Osteoblast (primary cell): ENCODE measurements at regions not wholly inside any gene's neighbourhood (a gene's known extent, or its start where the extent isn't known, plus 50 kb on each side); places are given as distances from the start of the nearest gene placed in this dataset.

Source experiments
- DNase-seq: peaks from one replicate; pipeline ENCODE4 v3.0.0; 2011; ENCODE audit warnings: low spot score, mixed read lengths; ENCODE audit not compliant: insufficient read length; ENCODE audit errors: missing footprints
- H2AFZ ChIP-seq: 2 replicates; pipeline ENCODE4 v1.6.0; 2011; ENCODE audit warnings: mild to moderate bottlenecking, low read length
- H3K27ac ChIP-seq: 2 replicates; pipeline ENCODE4 v1.5.1; 2011; ENCODE audit warnings: mild to moderate bottlenecking, low read depth, low read length, moderate library complexity
- H3K27me3 ChIP-seq: 2 replicates; pipeline ENCODE4 v1.6.0; 2012; ENCODE audit warnings: mild to moderate bottlenecking, control low read depth, inconsistent platforms, low read length, moderate library complexity; ENCODE audit not compliant: insufficient read depth
- H3K36me3 ChIP-seq: 2 replicates; pipeline ENCODE4 v1.5.1; 2011; ENCODE audit warnings: mild to moderate bottlenecking, low read length, control low read depth, moderate library complexity; ENCODE audit not compliant: insufficient read depth
- H3K4me1 ChIP-seq: 2 replicates; pipeline ENCODE4 v1.5.1; 2011; ENCODE audit warnings: mild to moderate bottlenecking, low read length, control low read depth, moderate library complexity; ENCODE audit not compliant: insufficient read depth
- H3K4me2 ChIP-seq: 2 replicates; pipeline ENCODE4 v1.6.0; 2011; ENCODE audit warnings: mild to moderate bottlenecking, low read length; ENCODE audit not compliant: insufficient read depth
- H3K4me3 ChIP-seq: fragments of 200-600 bp; sonication (generic); 3 replicates; pipeline ENCODE4 v1.5.1; 2012; ENCODE audit warnings: mild to moderate bottlenecking, low read length, inconsistent platforms; ENCODE audit not compliant: insufficient read depth
- H3K79me2 ChIP-seq: 2 replicates; pipeline ENCODE4 v1.6.0; 2012; ENCODE audit warnings: mild to moderate bottlenecking, low read length, control low read depth, inconsistent platforms; ENCODE audit not compliant: insufficient read depth
- H3K9me3 ChIP-seq: 2 replicates; pipeline ENCODE4 v1.5.1; 2011; ENCODE audit warnings: low read depth, low read length, control low read depth
- H4K20me1 ChIP-seq: 2 replicates; pipeline ENCODE4 v1.6.0; 2012; ENCODE audit warnings: mild to moderate bottlenecking, low read length, control low read depth; ENCODE audit not compliant: insufficient read depth
- TF ChIP-seq, protein P1 (sequence below): IDR thresholded peaks from 2 replicates; pipeline ENCODE4 v1.5.1; 2011; ENCODE audit warnings: mild to moderate bottlenecking, low read depth, low read length, moderate library complexity; ENCODE audit errors: extremely low read depth

DNA sequence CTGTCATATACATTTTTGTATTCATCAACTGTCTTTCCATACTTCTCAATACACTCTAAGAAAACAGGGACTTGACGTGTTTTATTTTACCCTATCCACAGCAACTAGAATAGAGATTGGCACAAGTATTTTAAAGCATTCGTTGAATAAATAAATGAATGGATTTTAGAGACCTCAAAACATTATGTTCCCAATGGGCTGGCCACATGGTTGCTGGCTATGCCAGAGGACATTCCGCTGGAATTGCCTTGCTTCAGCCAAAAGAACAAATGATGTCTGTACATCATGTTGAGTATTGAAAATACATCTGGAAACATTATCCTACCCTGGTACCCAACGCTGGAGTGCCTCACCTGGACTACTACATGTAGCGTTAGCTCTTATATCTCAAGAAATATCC is 132.8 kb upstream of the RAP1B start:
- no peaks in the 10 kb centered on the region for H3K27me3 ChIP-seq
- no peak overlapping the region for H3K4me3 ChIP-seq
- H3K36me3 ChIP-seq = no peaks in the 10 kb centered on the region
- no peak overlapping the region for H2AFZ ChIP-seq
- H3K79me2 ChIP-seq = no peaks in the 10 kb centered on the region
- H4K20me1 ChIP-seq = no peaks in the 10 kb centered on the region
- no peaks in the 10 kb centered on the region for H3K9me3 ChIP-seq
- TF ChIP-seq, protein P1, sequence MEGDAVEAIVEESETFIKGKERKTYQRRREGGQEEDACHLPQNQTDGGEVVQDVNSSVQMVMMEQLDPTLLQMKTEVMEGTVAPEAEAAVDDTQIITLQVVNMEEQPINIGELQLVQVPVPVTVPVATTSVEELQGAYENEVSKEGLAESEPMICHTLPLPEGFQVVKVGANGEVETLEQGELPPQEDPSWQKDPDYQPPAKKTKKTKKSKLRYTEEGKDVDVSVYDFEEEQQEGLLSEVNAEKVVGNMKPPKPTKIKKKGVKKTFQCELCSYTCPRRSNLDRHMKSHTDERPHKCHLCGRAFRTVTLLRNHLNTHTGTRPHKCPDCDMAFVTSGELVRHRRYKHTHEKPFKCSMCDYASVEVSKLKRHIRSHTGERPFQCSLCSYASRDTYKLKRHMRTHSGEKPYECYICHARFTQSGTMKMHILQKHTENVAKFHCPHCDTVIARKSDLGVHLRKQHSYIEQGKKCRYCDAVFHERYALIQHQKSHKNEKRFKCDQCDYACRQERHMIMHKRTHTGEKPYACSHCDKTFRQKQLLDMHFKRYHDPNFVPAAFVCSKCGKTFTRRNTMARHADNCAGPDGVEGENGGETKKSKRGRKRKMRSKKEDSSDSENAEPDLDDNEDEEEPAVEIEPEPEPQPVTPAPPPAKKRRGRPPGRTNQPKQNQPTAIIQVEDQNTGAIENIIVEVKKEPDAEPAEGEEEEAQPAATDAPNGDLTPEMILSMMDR = no peak
- no peak for DNase-seq
- H3K4me1 ChIP-seq = peaks cover 19% of the 10 kb centered on the region
- H3K4me2 ChIP-seq = no peak overlapping the region
- H3K27ac ChIP-seq = no peak overlapping the region

DNA sequence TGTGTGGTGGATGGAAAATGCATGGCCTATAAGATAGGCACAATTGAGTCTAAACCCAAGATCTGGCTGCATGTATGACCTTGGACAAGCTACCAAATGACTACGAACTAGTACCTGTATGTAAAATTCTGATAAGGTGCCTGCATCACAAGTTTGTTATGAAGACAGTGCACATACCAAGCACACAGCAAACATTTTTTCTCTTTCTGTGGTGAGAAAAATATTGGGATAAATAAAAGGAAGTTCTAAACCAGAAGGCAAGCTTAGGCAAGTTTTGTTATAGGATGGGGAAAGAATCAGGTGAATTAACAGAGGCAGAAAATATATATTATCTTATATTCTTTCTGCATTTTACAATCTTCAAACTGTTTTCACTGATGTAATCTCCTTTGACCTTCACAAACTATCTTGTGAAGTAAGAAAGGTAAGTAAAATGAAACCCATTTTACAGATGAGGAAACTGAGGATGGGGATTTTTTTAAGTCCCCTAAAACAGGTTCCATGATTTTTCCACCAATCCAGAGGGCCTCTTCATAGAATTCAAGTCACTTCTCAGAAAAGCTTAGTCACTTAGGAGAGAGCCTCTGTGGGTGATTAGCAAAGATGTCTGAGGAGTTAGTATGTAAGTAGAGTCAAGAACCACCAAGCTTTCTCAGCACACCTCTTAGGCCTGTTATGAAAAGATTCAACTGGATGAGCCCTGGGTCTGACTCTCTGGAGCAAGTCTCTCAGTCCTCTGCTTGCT is 132.0 kb upstream of the RAP1B start:
- DNase-seq = no peak
- H3K27me3 ChIP-seq = no peaks in the 10 kb centered on the region
- H3K4me2 ChIP-seq = no peak overlapping the region
- no peaks in the 10 kb centered on the region for H4K20me1 ChIP-seq
- no peaks in the 10 kb centered on the region for H3K79me2 ChIP-seq
- H3K27ac ChIP-seq = peak overlapping the region; percentile 4
- H3K4me3 ChIP-seq = no peak overlapping the region
- H3K36me3 ChIP-seq = no peaks in the 10 kb centered on the region
- peaks cover 19% of the 10 kb centered on the region for H3K4me1 ChIP-seq
- TF ChIP-seq, protein P1 = no peak
- peak overlapping the region; percentile 39 for H2AFZ ChIP-seq
- no peaks in the 10 kb centered on the region for H3K9me3 ChIP-seq

DNA sequence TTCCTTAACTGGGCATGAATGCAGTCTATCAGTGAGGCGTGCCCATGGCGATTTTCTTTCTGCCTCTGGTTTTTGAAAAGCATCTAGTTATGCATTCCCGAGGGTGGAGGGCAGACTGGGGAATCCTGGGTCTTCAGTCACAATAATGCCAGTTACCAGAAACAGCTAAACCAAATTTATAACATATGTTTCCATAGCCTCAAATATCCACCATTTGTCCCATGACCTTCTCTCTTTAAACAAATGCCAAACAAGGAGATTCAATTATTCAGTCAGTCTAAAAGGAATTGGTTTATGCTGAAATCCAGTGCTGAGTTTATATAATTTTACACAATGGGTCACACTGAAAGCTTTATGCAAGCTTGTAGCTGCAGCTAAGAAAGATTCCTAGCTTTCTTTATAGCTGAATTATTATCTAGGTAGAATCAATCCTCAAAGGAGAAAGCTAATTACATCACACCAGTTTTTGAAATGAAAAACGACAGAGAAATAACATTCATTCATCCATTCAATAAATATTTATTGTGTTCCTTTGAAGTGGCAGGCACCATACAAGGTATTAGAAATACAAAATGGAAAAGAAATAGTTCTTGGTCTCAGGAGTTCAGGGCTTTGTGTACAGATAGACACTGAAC is 131.3 kb upstream of the RAP1B start:
- no peaks in the 10 kb centered on the region for H3K79me2 ChIP-seq
- H4K20me1 ChIP-seq = no peaks in the 10 kb centered on the region
- H3K36me3 ChIP-seq = no peaks in the 10 kb centered on the region
- peak; percentile 72 for DNase-seq
- H3K4me3 ChIP-seq = no peak overlapping the region
- peaks cover 21% of the 10 kb centered on the region for H3K4me1 ChIP-seq
- H3K4me2 ChIP-seq = no peak overlapping the region
- no peaks in the 10 kb centered on the region for H3K9me3 ChIP-seq
- peak overlapping the region; percentile 4 for H3K27ac ChIP-seq
- H3K27me3 ChIP-seq = no peaks in the 10 kb centered on the region
- TF ChIP-seq, protein P1 = no peak
- peak overlapping the region; percentile 39 for H2AFZ ChIP-seq

DNA sequence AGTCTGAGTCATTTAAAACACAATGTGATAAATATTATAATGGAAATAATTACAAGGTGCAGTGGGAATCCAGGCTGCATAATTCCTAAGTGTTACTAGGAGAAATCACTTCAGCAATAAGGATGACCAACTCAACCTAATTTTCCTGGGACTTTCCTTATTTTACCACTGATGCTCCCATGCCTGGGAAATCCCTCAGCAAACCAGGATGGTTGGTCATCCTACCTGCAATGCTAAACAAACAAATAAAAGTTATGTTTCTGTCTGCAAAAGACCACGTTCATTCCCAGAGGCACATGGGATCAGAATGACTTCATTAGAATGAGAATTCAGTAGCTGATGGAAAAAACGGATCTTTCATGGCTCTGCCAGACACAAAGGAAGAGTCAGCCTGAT is 130.8 kb upstream of the RAP1B start:
- Histone ChIP-seq H3K4me2 (no peak overlapping the region), H3K4me1 (peaks cover 21% of the 10 kb centered on the region), H3K27me3 (no peaks in the 10 kb centered on the region), H3K79me2 (no peaks in the 10 kb centered on the region), H3K4me3 (no peak overlapping the region), H3K27ac (no peak overlapping the region), H3K9me3 (no peaks in the 10 kb centered on the region), H2AFZ (peak overlapping the region; percentile 20), H3K36me3 (no peaks in the 10 kb centered on the region), H4K20me1 (no peaks in the 10 kb centered on the region)
- TF ChIP-seq, protein P1 = no peak
- no peak for DNase-seq
